Ovary (tissue), 3 donors: ENCODE measurements at regions not wholly inside any gene's neighbourhood (a gene's known extent, or its start where the extent isn't known, plus 50 kb on each side); places are given as distances from the start of the nearest gene placed in this dataset.

Experiments used
- CTCF ChIP-seq, 3 donors: fragments of 450-650 bp in 2 of 3; fragments of 200-600 bp in 1 of 3; IDR thresholded peaks; one replicate each; pipeline versions ENCODE4 v1.5.1 to v1.8.0; 2016 to 2022; ENCODE audit warnings: antibody characterized with exemption in 3 of 3, mild to moderate bottlenecking in 1 of 3
- EP300 ChIP-seq: sonication (generic); formaldehyde crosslinking; IDR thresholded peaks from one replicate; pipeline ENCODE4 v1.6.1; 2017; ENCODE audit warnings: antibody characterized with exemption
- donor health status: DM: no; HTN: no; CAD: no.

DNA sequence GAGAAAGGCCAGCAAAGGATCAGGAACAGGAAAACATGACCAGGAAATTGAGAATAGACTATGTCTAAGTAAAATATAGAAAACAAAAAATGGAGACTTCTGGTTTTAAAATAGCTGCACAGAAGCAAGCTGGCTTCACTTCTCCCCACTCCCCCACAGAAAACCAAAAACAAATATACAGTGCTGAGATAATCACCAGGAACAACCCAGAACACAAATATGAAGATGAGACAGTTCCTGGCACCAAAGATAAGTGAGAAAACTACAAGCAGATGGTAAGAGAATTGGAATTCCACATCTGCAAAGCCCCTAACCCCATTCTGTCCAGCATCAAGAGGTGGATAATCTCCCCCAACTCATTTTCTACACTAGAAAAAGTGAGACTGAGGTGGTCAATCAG, 397.7 kb downstream of the SUCLA2 start:
- TF ChIP-seq EP300 (no peak), CTCF (IDR thresholded peaks at IDR 0.05) (no peak)
